Common myeloid progenitor, CD34-positive (primary cell): ENCODE measurements at regions not wholly inside any gene's neighbourhood (a gene's known extent, or its start where the extent isn't known, plus 50 kb on each side); places are given as distances from the start of the nearest gene placed in this dataset.

Experiments
- CTCF ChIA-PET: fragments of 350-600 bp; sonication (Branson Sonifier 250); formaldehyde crosslinking; loops from one replicate; lab custom pipeline; 2021; ENCODE audit warnings: antibody characterized with exemption; lab: Charles Lee
- POLR2A ChIA-PET: fragments of 350-600 bp; sonication (Branson Sonifier 250); formaldehyde crosslinking; loops from one replicate; lab custom pipeline; 2021; ENCODE audit warnings: antibody characterized with exemption; lab: Charles Lee
- DNase-seq, 3 donors: peaks; one replicate each; pipeline versions ENCODE4 v3.0.0 to v3.0.0-alpha.2; 2013
- H3K27ac ChIP-seq, 2 experiments: 1 replicate in 1 of 2; 2 replicates in 1 of 2; pipeline ENCODE4 v1.7.0; 2013; ENCODE audit warnings: inconsistent platforms in 2 of 2, low read length in 2 of 2, mild to moderate bottlenecking in 2 of 2, low read depth in 1 of 2, moderate library complexity in 1 of 2; ENCODE audit not compliant: severe bottlenecking in 2 of 2, insufficient read depth in 1 of 2, poor library complexity in 1 of 2
- H3K27me3 ChIP-seq, 5 experiments: replicated peaks in 2 of 5; 1 replicate in 3 of 5; 2 replicates in 2 of 5; pipeline versions ENCODE4 v1.6.1 to v1.7.0; 2013; ENCODE audit warnings: low read length in 4 of 5, mild to moderate bottlenecking in 2 of 5, moderate library complexity in 2 of 5, inconsistent platforms in 1 of 5; ENCODE audit not compliant: insufficient read depth in 5 of 5, control insufficient read depth in 4 of 5
- H3K36me3 ChIP-seq, 4 experiments: 1 replicate in 2 of 4; 2 replicates in 2 of 4; pipeline versions ENCODE4 v1.6.1 to v1.7.0; 2013; ENCODE audit warnings: low read length in 3 of 4, control low read depth in 1 of 4, mild to moderate bottlenecking in 1 of 4; ENCODE audit not compliant: control insufficient read depth in 4 of 4, insufficient read depth in 4 of 4
- H3K4me1 ChIP-seq, 4 experiments: 1 replicate in 3 of 4; 2 replicates in 1 of 4; pipeline versions ENCODE4 v1.6.1 to v1.7.1; 2013; ENCODE audit warnings: low read length in 3 of 4, mild to moderate bottlenecking in 3 of 4, control low read depth in 1 of 4, inconsistent platforms in 1 of 4, moderate library complexity in 1 of 4; ENCODE audit not compliant: control insufficient read depth in 4 of 4, insufficient read depth in 4 of 4; ENCODE audit errors: control extremely low read depth in 1 of 4
- H3K4me3 ChIP-seq, 7 experiments: 1 replicate in 4 of 7; 2 replicates in 3 of 7; pipeline versions ENCODE4 v1.5.1 to v1.7.0; 2013; ENCODE audit warnings: mild to moderate bottlenecking in 7 of 7, low read length in 6 of 7, moderate library complexity in 6 of 7, inconsistent platforms in 2 of 7, low read depth in 2 of 7, control low read depth in 1 of 7; ENCODE audit not compliant: insufficient read depth in 4 of 7, control insufficient read depth in 1 of 7; ENCODE audit errors: extremely low read depth in 1 of 7
- H3K9me3 ChIP-seq, 5 experiments: 1 replicate in 4 of 5; 2 replicates in 1 of 5; pipeline versions ENCODE4 v1.6.1 to v1.7.1; 2013; ENCODE audit warnings: low read length in 4 of 5, mild to moderate bottlenecking in 2 of 5, inconsistent platforms in 1 of 5, low read depth in 1 of 5, moderate library complexity in 1 of 5; ENCODE audit not compliant: control insufficient read depth in 4 of 5, insufficient read depth in 2 of 5; ENCODE audit errors: control extremely low read depth in 1 of 5
- WGBS: methylation state at CpG from one replicate; pipeline ENCODE4 v1.1.5; 2013; ENCODE audit not compliant: insufficient coverage; 5-methylcytosine and 5-hydroxymethylcytosine counted together

DNA sequence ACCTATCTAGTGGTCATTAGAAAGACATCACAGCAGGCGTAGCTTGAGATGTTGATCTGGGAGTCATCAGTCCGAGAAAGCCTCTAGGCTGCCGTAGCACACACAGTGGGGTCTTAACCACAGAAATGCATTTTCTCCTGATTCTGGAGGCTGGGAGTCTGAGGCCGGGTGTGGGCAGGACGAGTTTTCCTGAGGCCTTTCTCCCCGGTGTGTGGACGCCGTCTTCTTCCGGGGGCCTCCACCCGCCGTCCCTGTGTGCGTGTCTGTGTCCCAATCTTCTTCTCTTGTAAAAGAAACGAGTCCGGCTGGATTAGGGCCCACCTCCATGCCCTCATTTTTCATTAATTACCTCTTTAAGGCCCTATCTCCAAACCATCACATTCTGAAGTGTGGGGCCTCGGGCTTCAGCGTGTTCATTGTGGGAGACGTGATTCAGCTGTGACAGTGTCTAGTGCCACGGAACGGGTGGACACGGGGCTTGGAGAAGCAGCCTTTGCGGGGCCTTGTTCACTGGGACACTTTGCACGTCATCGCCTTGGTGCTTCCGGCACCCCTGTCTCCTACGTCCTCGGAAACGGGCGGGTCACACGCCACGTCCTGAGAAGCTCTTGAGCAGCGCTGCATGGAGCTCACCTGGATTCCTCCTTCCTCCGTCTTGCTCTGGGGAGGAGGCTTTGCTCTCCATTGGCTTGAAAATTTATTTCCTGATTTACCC, 208.9 kb upstream of the SOX1 start:
- H3K27ac ChIP-seq = no peak overlapping the region
- H3K36me3 ChIP-seq = no peaks in the 10 kb centered on the region
- H3K4me3 ChIP-seq = no peak overlapping the region
- no peak for DNase-seq
- H3K9me3 ChIP-seq = peaks cover 0 to 8% (median 0%) of the 10 kb centered on the region in 5 experiments
- POLR2A ChIA-PET = no interaction called here
- WGBS = 91% methylated on average over 31 of the region's 32 CpGs
- H3K27me3 ChIP-seq = peaks cover 0 to 10% (median 0%) of the 10 kb centered on the region in 5 experiments
- CTCF ChIA-PET = no interaction called here
- no peaks in the 10 kb centered on the region for H3K4me1 ChIP-seq

DNA sequence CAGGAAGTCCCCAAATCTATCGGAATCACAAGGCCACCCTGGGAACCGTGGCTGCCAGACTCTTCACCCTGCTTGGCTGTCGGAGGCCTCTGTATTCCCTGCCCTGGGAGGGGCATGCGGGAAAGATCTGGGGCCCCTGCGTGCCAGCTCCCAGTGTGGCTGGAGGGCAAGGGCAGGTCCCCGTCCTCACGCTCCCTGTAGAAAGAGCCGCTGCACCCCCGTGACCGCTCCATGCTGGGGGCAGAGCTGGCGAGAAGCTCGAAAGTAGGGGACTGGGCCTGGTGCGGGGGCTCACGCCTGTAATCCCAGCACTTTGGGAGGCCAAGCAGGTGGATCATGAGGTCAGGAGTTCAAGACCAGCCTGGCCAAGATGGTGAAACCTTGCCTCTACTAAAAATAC, 208.4 kb upstream of the SOX1 start:
- 92% methylated on average over 14 of the region's 14 CpGs for WGBS
- Histone ChIP-seq H3K9me3 (peaks cover 0 to 8% (median 0%) of the 10 kb centered on the region in 5 experiments), H3K36me3 (no peaks in the 10 kb centered on the region), H3K27ac (no peak overlapping the region), H3K4me1 (no peaks in the 10 kb centered on the region), H3K27me3 (peaks cover 0 to 10% (median 0%) of the 10 kb centered on the region in 5 experiments), H3K4me3 (no peak overlapping the region)
- CTCF ChIA-PET = no interaction called here
- DNase-seq = no peak
- POLR2A ChIA-PET = no interaction called here

DNA sequence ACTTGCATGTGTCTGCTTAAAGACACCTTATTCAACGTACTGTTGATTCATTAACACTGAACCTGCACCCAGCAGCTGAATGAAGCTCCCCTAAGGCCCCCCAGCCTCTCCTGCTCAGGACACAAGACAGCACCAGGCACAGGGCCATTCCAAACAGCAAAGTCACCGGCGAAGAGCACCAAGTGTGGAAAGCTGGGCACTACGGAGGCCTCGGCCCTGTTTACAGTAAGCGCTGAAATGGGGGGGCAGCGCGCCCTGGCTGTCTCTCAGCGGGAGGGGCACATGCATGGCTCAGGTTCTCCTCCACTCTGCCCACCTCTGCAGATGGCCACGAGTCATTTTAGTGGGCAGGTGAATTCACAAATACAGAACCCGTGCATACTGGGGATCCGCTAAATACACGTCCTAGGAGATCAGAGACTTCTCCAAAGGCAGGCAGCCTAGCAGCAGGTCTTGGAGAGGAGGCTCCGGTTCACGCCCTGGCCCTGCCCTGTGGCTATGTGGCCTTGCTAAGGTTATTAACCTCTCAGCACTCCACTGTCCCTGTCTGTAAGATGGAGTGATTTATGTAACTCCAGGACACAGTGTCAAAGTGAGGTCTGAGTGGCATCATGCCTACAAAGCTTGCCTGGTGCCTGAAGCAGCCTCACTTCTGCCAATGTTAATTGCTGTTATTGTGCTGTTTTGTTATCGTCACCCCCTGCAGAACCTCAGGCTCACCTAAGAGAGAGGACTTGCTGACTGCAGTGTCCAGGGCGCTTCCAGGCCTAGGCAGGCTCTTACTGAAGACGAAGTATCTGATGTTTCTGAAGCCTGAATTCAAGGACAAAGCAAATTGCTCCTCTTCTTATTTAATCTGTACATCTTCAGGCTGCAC, 207.4 kb upstream of the SOX1 start:
- 81% methylated on average over 17 of the region's 18 CpGs for WGBS
- Histone ChIP-seq H3K4me3 (no peak overlapping the region), H3K27ac (no peak overlapping the region), H3K27me3 (peaks cover 0 to 6% (median 0%) of the 10 kb centered on the region in 5 experiments), H3K9me3 (peaks cover 0 to 8% (median 0%) of the 10 kb centered on the region in 5 experiments), H3K36me3 (no peaks in the 10 kb centered on the region), H3K4me1 (no peaks in the 10 kb centered on the region)
- DNase-seq = no peak
- ChIA-PET CTCF (no interaction called here), POLR2A (no interaction called here)

DNA sequence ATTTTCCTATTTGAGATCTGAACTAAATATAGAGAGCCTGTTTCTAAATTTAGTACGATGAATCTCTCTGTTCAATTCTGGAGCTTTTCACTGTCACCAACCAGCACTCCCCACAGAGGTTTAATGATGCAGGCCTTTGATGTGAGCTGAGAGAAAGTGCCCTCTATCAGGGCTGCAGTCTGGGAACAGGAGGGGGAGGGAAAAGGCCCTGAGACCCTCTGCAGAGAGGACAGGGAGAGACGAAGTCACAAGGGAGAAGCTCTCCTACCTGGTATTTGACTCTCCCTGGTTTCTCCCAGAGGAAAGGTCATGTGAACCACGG, 206.8 kb upstream of the SOX1 start:
- Histone ChIP-seq H3K9me3 (peaks cover 0 to 8% (median 0%) of the 10 kb centered on the region in 5 experiments), H3K27me3 (peaks cover 0 to 4% (median 0%) of the 10 kb centered on the region in 5 experiments), H3K4me3 (no peak overlapping the region), H3K36me3 (no peaks in the 10 kb centered on the region), H3K4me1 (no peaks in the 10 kb centered on the region), H3K27ac (no peak overlapping the region)
- POLR2A ChIA-PET = no interaction called here
- 72% methylated on average over 2 of the region's 3 CpGs for WGBS
- CTCF ChIA-PET = no interaction called here
- DNase-seq = no peak

DNA sequence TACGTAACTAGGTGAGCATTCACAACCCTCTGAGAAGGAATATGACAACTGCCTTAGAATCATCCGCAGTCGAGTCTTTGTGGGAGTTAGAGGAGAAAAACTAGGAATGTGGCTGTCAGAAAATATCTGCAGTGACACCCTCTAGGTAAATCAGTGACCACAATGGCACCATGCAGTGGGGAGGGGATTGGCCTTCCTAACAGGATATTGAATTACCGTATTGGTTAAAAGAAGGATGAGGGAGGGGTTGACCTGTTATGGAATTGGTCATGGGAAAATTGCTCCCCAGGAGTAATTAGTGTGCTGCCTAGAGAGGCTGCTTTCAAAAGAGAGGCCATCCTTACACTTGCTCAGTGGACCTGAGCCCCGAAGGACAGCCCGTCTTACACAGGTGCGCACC, 205.6 kb upstream of the SOX1 start:
- ChIA-PET POLR2A (no interaction called here), CTCF (no interaction called here)
- no peak overlapping the region for H3K4me3 ChIP-seq
- no peak for DNase-seq
- WGBS = 94% methylated on average over 6 of the region's 7 CpGs
- no peaks in the 10 kb centered on the region for H3K4me1 ChIP-seq
- no peak overlapping the region for H3K27ac ChIP-seq
- no peaks in the 10 kb centered on the region for H3K36me3 ChIP-seq
- H3K27me3 ChIP-seq = peaks cover 0 to 4% (median 0%) of the 10 kb centered on the region in 5 experiments
- peaks cover 0 to 8% (median 0%) of the 10 kb centered on the region in 5 experiments for H3K9me3 ChIP-seq

DNA sequence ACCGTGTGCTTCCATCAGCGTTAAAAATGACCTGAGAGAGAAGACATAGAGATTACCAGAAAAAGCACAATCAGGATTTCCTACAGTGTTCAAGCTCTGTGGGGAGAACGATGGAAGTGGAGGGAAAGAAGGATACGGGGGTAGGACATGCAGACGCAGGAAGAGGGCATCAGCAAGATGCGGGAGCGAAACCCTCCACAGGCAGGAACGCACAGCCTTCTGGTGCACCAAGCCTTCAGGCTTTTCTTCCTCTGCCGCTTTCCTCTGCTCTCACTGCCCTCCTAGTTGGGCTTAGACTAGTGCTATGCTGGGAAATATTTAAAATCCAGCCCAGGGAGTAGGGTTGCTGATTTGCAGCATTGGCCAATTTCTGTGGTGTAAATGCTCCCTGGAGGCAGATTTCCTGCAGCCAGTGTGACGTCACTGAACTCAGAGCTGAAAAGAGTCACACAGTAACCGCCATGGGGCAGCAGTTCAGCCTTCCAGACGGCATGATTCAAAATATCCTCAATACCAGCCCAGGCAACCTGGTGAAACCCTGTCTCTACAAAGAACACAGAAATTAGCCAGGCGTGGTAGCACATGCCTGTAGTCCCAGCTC, 205.1 kb upstream of the SOX1 start:
- H3K36me3 ChIP-seq = no peaks in the 10 kb centered on the region
- CTCF ChIA-PET = no interaction called here
- no peak overlapping the region for H3K27ac ChIP-seq
- H3K9me3 ChIP-seq = peaks cover 0 to 8% (median 0%) of the 10 kb centered on the region in 5 experiments
- POLR2A ChIA-PET = no interaction called here
- peaks cover 0 to 4% (median 0%) of the 10 kb centered on the region in 5 experiments for H3K27me3 ChIP-seq
- no peak overlapping the region for H3K4me3 ChIP-seq
- H3K4me1 ChIP-seq = no peaks in the 10 kb centered on the region
- no peak for DNase-seq
- WGBS = 93% methylated on average over 12 of the region's 13 CpGs
